CD4-positive, alpha-beta T cell (primary cell): ENCODE measurements at regions not wholly inside any gene's neighbourhood (a gene's known extent, or its start where the extent isn't known, plus 50 kb on each side); places are given as distances from the start of the nearest gene placed in this dataset.

Source experiments
- ATAC-seq: fragments of 200-7000 bp; cut with Tn5 transposase; one replicate; pipeline ENCODE4 v1.10.0; 2022; ENCODE audit warnings: mild to moderate bottlenecking; ENCODE audit not compliant: poor library complexity
- CTCF ChIA-PET: fragments of 350-600 bp; sonication (Branson Sonifier 250); formaldehyde crosslinking; loops from one replicate; lab custom pipeline; 2021; ENCODE audit warnings: antibody characterized with exemption, inconsistent platforms; lab: Charles Lee
- POLR2A ChIA-PET: fragments of 350-600 bp; sonication (Branson Sonifier 250); formaldehyde crosslinking; loops from one replicate; lab custom pipeline; 2021; ENCODE audit warnings: antibody characterized with exemption, inconsistent platforms; lab: Charles Lee
- DNase-seq, 14 experiments: peaks; one replicate each; pipeline ENCODE4 v3.0.0-alpha.2; 2013 to 2020; ENCODE audit warnings: mixed read lengths in 2 of 14
- H3K27ac ChIP-seq, 2 donors: one replicate each; pipeline versions ENCODE4 v1.5.1 to v1.7.0; 2013; ENCODE audit warnings: low read length in 2 of 2, low read depth in 1 of 2, mild to moderate bottlenecking in 1 of 2
- H3K27me3 ChIP-seq, 2 experiments: 1 replicate in 1 of 2; 2 replicates in 1 of 2; pipeline versions ENCODE4 v1.6.1 to v1.7.0; 2013; ENCODE audit warnings: low read length in 2 of 2, control low read depth in 1 of 2, mild to moderate bottlenecking in 1 of 2, moderate library complexity in 1 of 2; ENCODE audit not compliant: insufficient read depth in 2 of 2, control insufficient read depth in 1 of 2
- H3K36me3 ChIP-seq: one replicate; pipeline ENCODE4 v1.6.1; 2013; ENCODE audit warnings: low read length, control low read depth; ENCODE audit not compliant: insufficient read depth
- H3K4me1 ChIP-seq: one replicate; pipeline ENCODE4 v1.6.1; 2013; ENCODE audit warnings: low read length, control low read depth; ENCODE audit not compliant: insufficient read depth
- H3K4me3 ChIP-seq: one replicate; pipeline ENCODE4 v1.5.1; 2013; ENCODE audit warnings: mild to moderate bottlenecking, low read length, moderate library complexity
- H3K9me3 ChIP-seq, 2 experiments: 1 replicate in 1 of 2; 2 replicates in 1 of 2; pipeline versions ENCODE4 v1.6.1 to v1.7.0; 2013; ENCODE audit warnings: low read length in 2 of 2, mild to moderate bottlenecking in 2 of 2, control low read depth in 1 of 2, moderate library complexity in 1 of 2; ENCODE audit not compliant: control insufficient read depth in 1 of 2, insufficient read depth in 1 of 2
- H3K27ac Mint-ChIP-seq: one replicate; pipeline ENCODE4 v1.8.0; 2020; ENCODE audit warnings: mixed read lengths
- H3K27me3 Mint-ChIP-seq: one replicate; pipeline ENCODE4 v1.8.0; 2021; ENCODE audit warnings: mixed read lengths
- H3K36me3 Mint-ChIP-seq: one replicate; pipeline ENCODE4 v1.8.0; 2021; ENCODE audit warnings: low read depth, mixed read lengths
- H3K4me1 Mint-ChIP-seq: one replicate; pipeline ENCODE4 v1.8.0; 2021; ENCODE audit warnings: low read depth, mixed read lengths
- H3K4me3 Mint-ChIP-seq: one replicate; pipeline ENCODE4 v1.8.0; 2020; ENCODE audit warnings: mild to moderate bottlenecking, mixed read lengths
- H3K9me3 Mint-ChIP-seq: one replicate; pipeline ENCODE4 v1.8.0; 2020; ENCODE audit warnings: mixed read lengths
- CTCF ChIP-seq: fragments of 200-600 bp; IDR thresholded peaks from one replicate; pipeline ENCODE4 v1.8.0; 2022; ENCODE audit warnings: antibody characterized with exemption, mild to moderate bottlenecking
- intact Hi-C, 2 experiments: fragments of 100-400 bp; cut with DNase I in 1 of 2; cut with micrococcal nuclease in 1 of 2; formaldehyde crosslinking; loops; one replicate each; pipeline versions ENCODE4 v1.15.1 to v1.9.0; 2023 to 2025; cut with DNase I, micrococcal nuclease

GRCh38 chr13:33367926-33368325 lies 82.4 kb upstream of the STARD13 start:
- no peak for DNase-seq
- Histone ChIP-seq H3K4me3 (no peak overlapping the region), H3K27me3 (no peaks in the 10 kb centered on the region), H3K36me3 (no peaks in the 10 kb centered on the region), H3K9me3 (no peaks in the 10 kb centered on the region), H3K27ac (no peak overlapping the region), H3K4me1 (no peaks in the 10 kb centered on the region)
- H3K4me3 Mint-ChIP-seq = no peak overlapping the region
- no peaks in the 10 kb centered on the region for H3K36me3 Mint-ChIP-seq
- CTCF ChIA-PET = no interaction called here
- TF ChIP-seq CTCF = no peak
- no peaks in the 10 kb centered on the region for H3K9me3 Mint-ChIP-seq
- peaks cover 6% of the 10 kb centered on the region for H3K4me1 Mint-ChIP-seq
- peaks cover 7% of the 10 kb centered on the region for H3K27me3 Mint-ChIP-seq
- POLR2A ChIA-PET = no interaction called here
- no peak for ATAC-seq
- intact Hi-C loops = no loop called here
- H3K27ac Mint-ChIP-seq = no peak overlapping the region

GRCh38 chr13:33369073-33369472 lies 83.5 kb upstream of the STARD13 start:
- Mint-ChIP-seq H3K27ac (no peak overlapping the region), H3K4me1 (peaks cover 6% of the 10 kb centered on the region), H3K27me3 (no peaks in the 10 kb centered on the region), H3K36me3 (no peaks in the 10 kb centered on the region), H3K4me3 (no peak overlapping the region), H3K9me3 (no peaks in the 10 kb centered on the region)
- intact Hi-C loops = no loop called here
- no peak for TF ChIP-seq CTCF
- POLR2A ChIA-PET = no interaction called here
- H3K36me3 ChIP-seq = no peaks in the 10 kb centered on the region
- no peak for DNase-seq
- H3K27ac ChIP-seq = no peak overlapping the region
- CTCF ChIA-PET = interaction anchor here (1.6 kb wide), 1 partner anchor 38 kb away, joined by 3 read pairs; no protein-coding TSS in a partner anchor
- no peaks in the 10 kb centered on the region for H3K4me1 ChIP-seq
- H3K27me3 ChIP-seq = no peaks in the 10 kb centered on the region
- no peak for ATAC-seq
- H3K4me3 ChIP-seq = no peak overlapping the region
- H3K9me3 ChIP-seq = no peaks in the 10 kb centered on the region

- intact Hi-C loops = no loop called here
- no peak for TF ChIP-seq CTCF
- CTCF ChIA-PET = interaction anchor here (1.2 kb wide), 1 partner anchor 10 kb away, joined by 3 read pairs; no protein-coding TSS in a partner anchor
- no peaks in the 10 kb centered on the region for H3K27me3 ChIP-seq
- H3K4me1 Mint-ChIP-seq = peaks cover 6% of the 10 kb centered on the region
- no peaks in the 10 kb centered on the region for H3K9me3 ChIP-seq
- H3K27me3 Mint-ChIP-seq = no peaks in the 10 kb centered on the region
- no peaks in the 10 kb centered on the region for H3K9me3 Mint-ChIP-seq
- DNase-seq = no peak
- POLR2A ChIA-PET = no interaction called here
- H3K27ac Mint-ChIP-seq = no peak overlapping the region
- no peak overlapping the region for H3K4me3 Mint-ChIP-seq
- no peak overlapping the region for H3K4me3 ChIP-seq
- H3K4me1 ChIP-seq = no peaks in the 10 kb centered on the region
- no peaks in the 10 kb centered on the region for H3K36me3 Mint-ChIP-seq
- no peak overlapping the region for H3K27ac ChIP-seq
- H3K36me3 ChIP-seq = no peaks in the 10 kb centered on the region
- ATAC-seq = no peak
Measured at GRCh38 chr13:33372251-33372919, 86.8 kb upstream of the STARD13 start.
